LNCaP clone FGC (cell line): ENCODE measurements at regions not wholly inside any gene's neighbourhood (a gene's known extent, or its start where the extent isn't known, plus 50 kb on each side); places are given as distances from the start of the nearest gene placed in this dataset.

Source experiments
- DNase-seq: peaks from one replicate; pipeline ENCODE4 v3.0.0-alpha.2; 2011; ENCODE audit warnings: low read depth
- H3K4me3 ChIP-seq: 2 replicates; pipeline ENCODE4 v1.5.1; 2011; ENCODE audit warnings: mild to moderate bottlenecking, low read depth, low read length, control low read depth
- CTCF ChIP-seq: IDR thresholded peaks from 2 replicates; pipeline ENCODE4 v1.5.1; 2012; ENCODE audit warnings: mild to moderate bottlenecking; ENCODE audit not compliant: control insufficient read depth, insufficient read depth; ENCODE audit errors: extremely low read depth

- no peak overlapping the region for H3K4me3 ChIP-seq
- TF ChIP-seq CTCF = no peak
Observed at GRCh38 chr2:3042601-3043585, 334.7 kb downstream of the EIPR1 start.

GRCh38 chr2:3041841-3042600 lies 335.6 kb downstream of the EIPR1 start:
- no peak for DNase-seq
- TF ChIP-seq CTCF = no peak
- no peak overlapping the region for H3K4me3 ChIP-seq

More at GRCh38 chr2:3042601-3043585, 334.7 kb downstream of the EIPR1 start:
- DNase-seq = no peak

- no peak for TF ChIP-seq CTCF
- H3K4me3 ChIP-seq = no peak overlapping the region
- DNase-seq = no peak
Observed at GRCh38 chr2:3041246-3041645, 336.4 kb downstream of the EIPR1 start.

- H3K4me3 ChIP-seq = no peak overlapping the region
- TF ChIP-seq CTCF = no peak
- DNase-seq = no peak
Observed at GRCh38 chr2:3040496-3041140, 337.0 kb downstream of the EIPR1 start.

- no peak for TF ChIP-seq CTCF
Observed at GRCh38 chr2:3040066-3040428, 337.6 kb downstream of the EIPR1 start.

GRCh38 chr2:3039188-3040065 lies 338.2 kb downstream of the EIPR1 start:
- no peak overlapping the region for H3K4me3 ChIP-seq
- no peak for TF ChIP-seq CTCF
- DNase-seq = no peak

More at GRCh38 chr2:3040066-3040428, 337.6 kb downstream of the EIPR1 start:
- no peak for DNase-seq
- no peak overlapping the region for H3K4me3 ChIP-seq
